ENCODE measurements at regions not wholly inside any gene's neighbourhood (a gene's known extent, or its start where the extent isn't known, plus 50 kb on each side); places are given as distances from the start of the nearest gene placed in this dataset.

DNA sequence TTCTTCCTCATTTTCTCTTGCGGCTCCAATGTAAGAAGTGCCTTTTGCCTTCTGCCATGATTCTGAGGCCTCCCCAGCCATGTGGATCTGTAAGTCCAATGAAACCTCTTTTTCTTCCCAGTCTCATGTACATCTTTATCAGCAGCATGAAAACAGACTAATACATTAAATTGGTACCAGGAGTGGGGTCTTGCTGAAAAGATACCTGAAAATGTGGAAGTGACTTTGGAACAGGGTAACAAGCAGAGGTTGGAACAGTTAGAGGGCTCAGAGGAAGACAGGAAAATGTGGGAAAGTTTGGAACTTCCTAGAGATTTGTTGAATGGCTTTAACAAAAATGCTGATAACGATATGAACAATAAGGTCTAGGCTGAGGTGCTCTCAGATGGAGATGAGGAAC is 316.7 kb upstream of the HS3ST5 start:
- TF ChIP-seq, protein P1, sequence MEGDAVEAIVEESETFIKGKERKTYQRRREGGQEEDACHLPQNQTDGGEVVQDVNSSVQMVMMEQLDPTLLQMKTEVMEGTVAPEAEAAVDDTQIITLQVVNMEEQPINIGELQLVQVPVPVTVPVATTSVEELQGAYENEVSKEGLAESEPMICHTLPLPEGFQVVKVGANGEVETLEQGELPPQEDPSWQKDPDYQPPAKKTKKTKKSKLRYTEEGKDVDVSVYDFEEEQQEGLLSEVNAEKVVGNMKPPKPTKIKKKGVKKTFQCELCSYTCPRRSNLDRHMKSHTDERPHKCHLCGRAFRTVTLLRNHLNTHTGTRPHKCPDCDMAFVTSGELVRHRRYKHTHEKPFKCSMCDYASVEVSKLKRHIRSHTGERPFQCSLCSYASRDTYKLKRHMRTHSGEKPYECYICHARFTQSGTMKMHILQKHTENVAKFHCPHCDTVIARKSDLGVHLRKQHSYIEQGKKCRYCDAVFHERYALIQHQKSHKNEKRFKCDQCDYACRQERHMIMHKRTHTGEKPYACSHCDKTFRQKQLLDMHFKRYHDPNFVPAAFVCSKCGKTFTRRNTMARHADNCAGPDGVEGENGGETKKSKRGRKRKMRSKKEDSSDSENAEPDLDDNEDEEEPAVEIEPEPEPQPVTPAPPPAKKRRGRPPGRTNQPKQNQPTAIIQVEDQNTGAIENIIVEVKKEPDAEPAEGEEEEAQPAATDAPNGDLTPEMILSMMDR (IDR thresholded peaks at IDR 0.05; ENCODE audit: low read depth, low read length, poor library complexity, severe bottlenecking): no peak
- TF ChIP-seq EZH2phosphoT487 (IDR thresholded peaks at IDR 0.05; ENCODE audit: borderline replicate concordance, low read length): no peak
